Tibial nerve (tissue), 4 donors: ENCODE measurements at regions not wholly inside any gene's neighbourhood (a gene's known extent, or its start where the extent isn't known, plus 50 kb on each side); places are given as distances from the start of the nearest gene placed in this dataset.

Source experiments
- EP300 ChIP-seq, 2 donors: sonication (generic); formaldehyde crosslinking; IDR thresholded peaks; one replicate each; pipeline ENCODE4 v1.6.1; 2017; ENCODE audit warnings: antibody characterized with exemption in 2 of 2, mild to moderate bottlenecking in 1 of 2
- POLR2A ChIP-seq, 2 donors: fragments of 450-650 bp; IDR thresholded peaks; one replicate each; pipeline ENCODE4 v1.6.1; 2017; ENCODE audit warnings: antibody characterized with exemption in 2 of 2, mild to moderate bottlenecking in 2 of 2, moderate library complexity in 2 of 2
- TF ChIP-seq, protein P1 (sequence below), 5 experiments: fragments of 200-600 bp in 3 of 5; fragments of 450-650 bp in 2 of 5; sonication (generic) in 3 of 5; IDR thresholded peaks; one replicate each; pipeline ENCODE4 v1.5.1; 2016 to 2019; ENCODE audit warnings: antibody characterized with exemption in 5 of 5, mild to moderate bottlenecking in 3 of 5, moderate library complexity in 2 of 5

DNA sequence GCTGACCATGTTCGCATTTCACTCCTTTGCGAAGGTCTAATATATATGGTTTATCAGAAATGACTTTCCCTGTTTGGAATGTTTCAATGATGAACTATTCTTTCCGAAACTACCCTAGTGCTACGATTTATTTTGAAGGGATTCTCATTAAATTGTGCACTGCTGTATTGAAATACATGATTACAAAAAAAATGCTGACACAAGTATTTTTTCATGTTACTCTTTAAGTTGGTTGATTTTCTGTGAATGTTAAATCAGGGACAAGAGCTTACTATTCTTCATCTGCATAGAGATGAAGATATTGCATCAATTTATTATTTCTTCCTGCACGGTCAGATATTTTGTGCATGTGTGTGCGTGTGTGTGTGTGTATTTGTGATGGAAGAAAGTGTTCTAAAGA is 731.5 kb upstream of the AGA start:
- TF ChIP-seq, protein P1, sequence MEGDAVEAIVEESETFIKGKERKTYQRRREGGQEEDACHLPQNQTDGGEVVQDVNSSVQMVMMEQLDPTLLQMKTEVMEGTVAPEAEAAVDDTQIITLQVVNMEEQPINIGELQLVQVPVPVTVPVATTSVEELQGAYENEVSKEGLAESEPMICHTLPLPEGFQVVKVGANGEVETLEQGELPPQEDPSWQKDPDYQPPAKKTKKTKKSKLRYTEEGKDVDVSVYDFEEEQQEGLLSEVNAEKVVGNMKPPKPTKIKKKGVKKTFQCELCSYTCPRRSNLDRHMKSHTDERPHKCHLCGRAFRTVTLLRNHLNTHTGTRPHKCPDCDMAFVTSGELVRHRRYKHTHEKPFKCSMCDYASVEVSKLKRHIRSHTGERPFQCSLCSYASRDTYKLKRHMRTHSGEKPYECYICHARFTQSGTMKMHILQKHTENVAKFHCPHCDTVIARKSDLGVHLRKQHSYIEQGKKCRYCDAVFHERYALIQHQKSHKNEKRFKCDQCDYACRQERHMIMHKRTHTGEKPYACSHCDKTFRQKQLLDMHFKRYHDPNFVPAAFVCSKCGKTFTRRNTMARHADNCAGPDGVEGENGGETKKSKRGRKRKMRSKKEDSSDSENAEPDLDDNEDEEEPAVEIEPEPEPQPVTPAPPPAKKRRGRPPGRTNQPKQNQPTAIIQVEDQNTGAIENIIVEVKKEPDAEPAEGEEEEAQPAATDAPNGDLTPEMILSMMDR (IDR thresholded peaks at IDR 0.05), result no peak
- TF ChIP-seq POLR2A (IDR thresholded peaks at IDR 0.05) (no peak), EP300 (IDR thresholded peaks at IDR 0.05) (no peak)
